Islet of Langerhans (tissue), 1 donor: ENCODE measurements at regions not wholly inside any gene's neighbourhood (a gene's known extent, or its start where the extent isn't known, plus 50 kb on each side); places are given as distances from the start of the nearest gene placed in this dataset.

Source experiments
- FAIRE-seq: peaks from one replicate; lab custom pipeline; 2011; peaks lifted over from hg19 to GRCh38; lab: Jason Lieb, UNC

DNA sequence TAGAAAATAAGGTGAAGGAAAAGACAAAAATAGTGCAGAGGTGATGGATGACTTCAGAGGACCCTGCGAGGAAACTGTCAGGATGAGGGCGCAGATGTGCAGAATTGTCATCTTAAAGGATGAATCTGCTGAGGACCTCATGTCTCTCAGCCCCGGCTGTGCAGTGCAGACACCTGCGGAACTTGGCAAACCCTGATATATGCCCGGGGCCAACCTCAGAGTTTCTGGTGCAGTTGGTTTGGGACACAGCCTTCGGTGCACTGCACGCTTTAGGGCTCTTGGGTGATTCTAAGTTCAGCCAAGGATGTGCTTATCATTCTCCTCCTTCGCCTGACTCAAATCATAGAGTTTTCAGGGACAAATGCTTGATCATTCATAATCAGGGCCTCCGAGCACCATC lies 310.1 kb downstream of the TCERG1L start:
- FAIRE-seq, result no peak

DNA sequence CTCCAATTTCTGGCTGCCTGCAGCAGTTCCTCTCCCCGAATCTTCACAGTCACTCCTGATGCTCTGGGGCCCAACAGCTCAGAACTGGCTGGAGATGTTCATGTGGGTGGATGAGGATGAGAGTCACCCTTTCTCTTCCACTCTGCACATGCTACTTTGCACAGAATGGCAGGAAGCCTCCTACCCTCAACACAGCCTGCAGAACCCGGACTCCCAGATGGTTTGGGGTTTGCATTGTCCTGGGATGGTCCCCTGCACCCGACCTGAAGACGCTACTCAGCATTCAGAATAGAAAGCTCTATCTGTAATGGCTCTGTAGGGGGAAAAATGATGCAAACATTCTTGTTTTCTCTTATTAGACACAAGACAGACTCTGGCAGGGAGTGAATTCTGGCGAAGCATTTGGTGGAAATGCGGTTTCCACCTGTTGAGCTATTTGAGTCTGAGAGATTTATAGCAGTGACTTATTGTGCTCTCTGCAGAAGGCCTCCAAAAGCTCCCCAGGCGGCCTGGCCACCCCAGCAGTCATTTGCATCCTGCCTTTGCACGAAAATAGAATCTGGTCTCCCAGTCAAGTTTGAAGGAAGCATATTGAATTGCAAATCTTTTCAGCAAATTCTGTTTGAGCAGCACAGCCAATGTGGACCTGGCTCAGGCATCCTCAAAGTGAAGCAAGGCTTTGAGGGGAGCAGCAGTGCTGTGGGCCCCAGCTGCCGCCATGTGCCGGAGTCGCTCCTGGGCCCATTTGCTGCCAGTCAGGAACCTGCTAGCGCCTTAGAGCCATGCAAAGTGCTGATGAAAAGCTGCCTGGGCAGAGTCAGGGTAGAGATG lies 309.3 kb downstream of the TCERG1L start:
- no peak for FAIRE-seq

DNA sequence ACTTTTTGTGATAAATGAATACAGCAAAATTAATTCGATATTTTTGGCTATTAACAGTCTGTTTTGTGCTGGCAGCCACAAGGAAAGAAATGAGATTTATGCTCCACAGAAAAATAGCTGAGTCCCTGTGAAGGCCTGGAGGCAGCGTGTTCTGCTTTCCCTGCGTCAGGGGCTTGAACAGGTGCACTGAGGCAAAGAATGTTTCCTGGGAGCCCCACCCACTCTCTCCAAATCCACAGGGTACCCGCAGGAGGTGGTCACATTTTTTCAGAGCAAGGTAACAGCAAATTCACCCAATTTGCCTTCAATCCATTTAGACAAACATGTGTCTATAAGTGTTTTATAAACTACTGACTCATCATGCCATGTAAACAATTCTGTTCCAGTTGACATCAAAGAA lies 308.1 kb downstream of the TCERG1L start:
- FAIRE-seq, result no peak

DNA sequence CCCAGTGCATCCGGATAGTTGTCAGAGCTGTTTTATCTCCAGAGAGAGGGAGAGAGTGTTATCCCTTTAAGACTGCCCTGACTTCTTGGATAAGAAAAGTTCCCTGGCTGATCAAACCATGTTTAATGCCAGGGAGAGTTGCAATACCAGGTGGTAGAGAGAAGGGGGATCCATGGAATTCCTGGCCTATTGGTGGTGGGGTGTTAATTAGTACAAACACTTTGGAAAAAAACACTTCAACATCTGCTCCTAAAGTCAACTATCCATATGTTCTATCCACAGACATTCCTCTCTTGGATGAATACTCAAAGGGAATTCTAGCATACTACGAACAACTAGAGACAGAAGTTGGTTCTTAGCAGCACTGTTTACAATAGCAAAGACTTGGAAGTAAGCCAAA lies 307.2 kb downstream of the TCERG1L start:
- FAIRE-seq, result no peak

DNA sequence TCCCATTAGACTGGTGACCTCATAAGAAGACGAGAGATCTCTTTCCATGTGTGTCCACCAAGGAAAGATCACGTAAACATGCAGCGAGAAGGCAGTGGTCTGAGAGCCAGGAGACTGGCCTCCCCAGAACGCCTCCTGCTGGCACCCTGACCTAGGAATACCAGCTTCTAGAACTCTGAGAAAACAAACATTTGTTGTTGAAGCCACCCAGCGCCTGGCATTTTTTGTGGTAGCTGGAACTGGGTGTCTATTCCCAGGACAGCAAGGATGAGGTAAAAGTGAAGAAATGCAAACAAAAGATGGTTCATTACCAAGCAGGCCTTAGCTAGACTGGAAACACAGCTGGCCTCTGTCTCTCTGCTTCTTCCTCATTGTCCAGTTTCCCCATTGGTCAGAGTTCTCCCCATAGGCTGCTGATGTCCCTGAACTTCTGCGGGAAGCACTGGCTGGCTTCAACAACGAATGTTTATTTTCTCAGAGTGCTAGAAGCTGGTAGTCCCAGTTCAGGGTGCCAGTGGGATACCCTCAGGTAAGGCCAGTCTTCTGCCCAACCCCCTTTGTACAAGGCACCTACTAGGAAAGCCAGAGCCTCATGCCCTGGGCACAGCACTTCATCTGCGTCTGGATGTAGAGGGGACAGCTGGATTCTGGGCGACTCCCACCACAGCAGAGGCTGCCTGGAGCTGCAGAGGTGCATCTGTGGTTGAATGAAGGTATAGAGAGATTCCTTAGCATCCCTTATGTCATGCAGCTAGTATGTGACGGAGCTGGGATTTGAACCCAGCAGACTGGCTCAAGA lies 304.9 kb downstream of the TCERG1L start:
- no peak for FAIRE-seq

DNA sequence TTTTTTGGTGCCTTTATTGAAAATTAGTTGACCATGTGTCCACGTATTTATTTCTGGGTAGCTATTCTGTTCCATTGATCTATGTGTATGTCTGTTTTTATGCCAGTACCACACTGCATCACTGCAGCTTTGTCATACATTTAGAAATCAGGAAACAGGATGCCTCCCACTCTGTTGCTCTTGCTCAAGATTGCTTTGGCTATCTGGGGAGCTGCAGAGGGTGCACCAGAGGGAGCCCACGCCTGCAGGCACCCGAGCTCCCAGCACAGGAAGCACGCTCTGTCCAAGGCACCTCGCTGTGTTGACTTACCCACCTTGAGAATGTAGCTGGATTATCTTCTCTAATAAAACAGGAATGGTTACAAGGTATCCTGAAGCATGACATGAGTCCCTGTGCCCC lies 301.7 kb downstream of the TCERG1L start:
- no peak for FAIRE-seq

DNA sequence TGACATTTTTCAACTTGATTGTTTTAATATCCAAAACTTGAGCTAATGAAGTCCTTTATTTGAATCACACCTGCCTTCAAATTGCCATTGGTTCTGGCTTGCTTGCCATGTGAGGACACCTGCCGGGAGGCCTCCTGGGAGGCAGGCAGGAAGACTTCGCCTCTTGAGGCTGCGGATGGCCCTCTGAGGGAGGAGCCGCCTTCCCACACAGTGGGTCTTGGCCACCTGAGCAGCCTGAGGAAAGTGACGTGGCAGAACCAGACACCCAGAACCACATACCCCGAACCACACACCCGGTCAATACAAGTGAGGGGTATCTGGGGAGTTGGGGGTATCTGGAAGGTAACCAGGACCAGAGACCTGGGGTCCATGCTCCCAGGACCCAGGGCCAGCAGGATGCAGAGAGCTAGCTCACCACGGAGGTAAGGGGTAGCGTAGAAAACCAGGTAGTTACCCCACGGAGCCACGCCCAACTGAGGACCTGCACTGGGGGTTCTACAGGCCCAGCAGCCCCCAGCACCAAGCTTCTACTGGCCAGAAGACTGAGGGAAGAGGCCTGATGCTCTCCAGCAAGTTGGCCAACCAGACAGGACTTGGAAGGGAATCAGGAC lies 300.5 kb downstream of the TCERG1L start:
- no peak for FAIRE-seq

DNA sequence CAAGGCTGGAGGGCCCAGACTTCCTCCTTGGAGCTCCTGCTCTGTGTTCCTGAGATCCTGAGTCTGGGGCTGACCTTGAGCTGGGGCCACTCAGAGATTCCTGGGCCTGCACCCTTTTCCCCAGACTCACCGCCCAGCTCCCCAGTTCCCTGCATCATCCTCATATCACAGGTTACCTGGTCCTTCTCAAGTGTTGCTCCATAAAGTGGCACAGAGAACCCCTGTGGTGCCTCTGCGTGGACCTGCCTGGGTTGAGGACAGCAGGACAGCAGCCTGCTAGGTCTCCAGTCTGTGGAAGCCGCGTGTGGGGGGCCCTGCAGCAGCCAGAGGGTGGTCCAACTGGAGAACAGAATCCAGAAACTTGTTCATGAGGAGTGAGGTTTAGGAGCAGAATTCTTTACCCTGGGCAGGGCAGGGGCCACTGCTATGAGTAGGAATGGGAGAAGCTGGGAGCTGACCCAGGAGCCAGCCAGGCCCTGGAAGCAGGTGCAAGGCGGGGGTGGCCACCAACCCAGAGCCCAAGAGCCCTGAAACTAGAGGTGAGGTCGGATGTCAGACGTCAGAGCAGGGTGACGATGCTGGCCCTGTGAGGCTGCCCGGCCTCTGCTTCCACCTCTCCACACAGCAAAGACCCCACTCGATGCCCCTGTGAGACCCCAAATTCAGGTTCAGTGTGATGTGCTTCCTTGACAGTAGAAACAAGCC lies 299.4 kb downstream of the TCERG1L start:
- FAIRE-seq, result no peak

DNA sequence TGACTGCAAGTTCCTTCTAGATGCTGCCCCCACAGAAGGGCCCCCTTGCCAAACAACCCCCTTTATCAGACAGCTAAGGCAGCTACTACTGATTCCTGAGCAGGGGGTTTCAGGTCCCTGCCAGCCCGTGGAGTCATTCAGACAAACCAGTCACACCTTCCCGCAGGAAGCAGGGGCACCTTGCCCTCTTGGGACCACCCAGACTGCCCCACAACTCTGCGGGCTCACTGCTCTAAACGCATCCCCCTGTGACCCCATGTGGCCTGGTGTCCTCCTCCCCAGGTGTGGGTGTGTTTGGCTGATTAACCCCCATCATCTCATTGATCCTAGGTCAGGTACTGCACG lies 298.9 kb downstream of the TCERG1L start:
- FAIRE-seq, result no peak

DNA sequence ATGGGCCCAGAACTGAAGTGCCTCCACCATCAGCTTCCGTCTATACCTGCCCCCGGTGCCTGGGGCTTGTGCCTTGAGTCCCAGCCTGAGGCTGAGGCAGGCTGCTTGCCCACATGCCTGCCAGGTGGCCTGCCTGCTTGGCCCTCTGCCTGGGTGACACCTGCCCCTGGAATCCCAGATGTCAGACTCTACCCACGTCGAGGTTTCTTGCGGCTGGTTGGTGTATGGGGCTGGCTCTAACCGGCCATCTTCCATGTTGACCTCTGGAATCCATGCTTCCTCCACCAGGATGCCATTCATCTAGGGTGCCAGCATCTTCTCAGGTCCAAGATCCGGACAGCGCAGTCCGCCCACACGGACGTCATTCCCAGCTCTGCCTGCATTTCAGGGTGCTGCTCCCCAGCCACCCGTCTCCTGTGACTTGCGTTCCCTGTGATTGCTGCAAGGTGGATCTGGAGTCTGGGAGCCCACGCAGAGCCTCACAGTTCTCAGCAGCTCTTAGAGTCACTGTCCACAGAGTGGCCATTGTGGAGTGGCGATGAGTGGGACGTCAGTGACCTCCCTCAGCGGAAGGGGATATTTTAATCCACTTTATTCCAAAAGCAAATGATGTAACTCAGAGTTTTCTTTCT lies 298.1 kb downstream of the TCERG1L start:
- FAIRE-seq, result no peak

DNA sequence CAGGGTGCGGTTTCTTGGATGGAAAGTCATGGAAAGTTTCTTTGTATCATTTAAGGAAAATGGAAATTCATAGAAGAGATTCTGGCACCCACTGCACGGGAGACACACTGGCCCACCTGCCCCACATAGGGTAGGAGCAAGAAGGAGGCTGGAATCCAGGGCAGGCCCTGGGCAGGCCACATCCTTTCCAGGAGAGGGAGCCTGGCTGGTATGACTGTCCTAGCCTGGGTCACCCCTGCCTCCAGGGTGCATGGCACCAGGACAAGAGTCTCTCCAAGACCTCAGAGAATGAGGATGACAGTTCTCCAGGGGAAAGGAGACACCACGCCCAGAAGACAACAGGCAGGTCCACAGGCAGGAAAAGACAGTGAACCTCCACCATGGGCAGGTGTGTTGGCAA lies 297.2 kb downstream of the TCERG1L start:
- FAIRE-seq, result no peak

DNA sequence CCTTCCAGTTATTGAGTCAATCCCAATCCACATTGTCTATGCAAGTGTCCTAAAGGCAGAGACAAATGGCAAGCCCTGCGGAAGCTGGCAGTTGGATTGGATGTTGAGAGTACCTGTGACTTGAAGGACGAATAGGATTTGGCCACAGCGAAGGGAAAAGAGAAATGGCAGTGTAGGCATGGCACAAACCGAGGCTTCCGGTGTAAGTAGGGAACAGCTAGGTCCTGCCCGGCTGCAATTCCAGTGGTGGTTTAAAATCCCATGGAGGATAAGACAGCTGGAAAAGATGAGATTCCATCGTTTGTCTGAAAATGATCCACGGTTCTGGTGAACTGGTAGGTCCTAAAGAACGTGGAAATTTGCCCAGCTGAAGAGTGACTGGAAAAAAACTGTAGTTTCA lies 296.2 kb downstream of the TCERG1L start:
- no peak for FAIRE-seq

DNA sequence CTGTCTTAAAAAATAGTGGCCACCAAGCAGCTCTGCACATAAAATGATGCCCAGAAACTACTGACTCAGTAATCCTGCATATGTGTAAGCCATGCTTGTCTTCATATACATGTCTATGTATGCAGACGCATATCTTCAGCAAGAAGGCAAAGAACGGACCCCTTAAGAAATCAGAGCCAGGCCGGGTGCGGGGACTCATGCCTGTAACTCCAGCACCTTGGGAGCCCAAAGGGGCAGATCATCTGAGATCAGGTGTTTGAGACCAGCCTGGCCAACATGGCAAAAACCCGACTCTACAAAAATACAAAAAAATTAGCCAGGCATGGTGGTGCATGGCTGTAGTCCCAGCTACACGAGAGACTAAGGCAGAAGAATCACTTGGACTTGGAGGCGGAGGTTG lies 295.0 kb downstream of the TCERG1L start:
- FAIRE-seq, result no peak

DNA sequence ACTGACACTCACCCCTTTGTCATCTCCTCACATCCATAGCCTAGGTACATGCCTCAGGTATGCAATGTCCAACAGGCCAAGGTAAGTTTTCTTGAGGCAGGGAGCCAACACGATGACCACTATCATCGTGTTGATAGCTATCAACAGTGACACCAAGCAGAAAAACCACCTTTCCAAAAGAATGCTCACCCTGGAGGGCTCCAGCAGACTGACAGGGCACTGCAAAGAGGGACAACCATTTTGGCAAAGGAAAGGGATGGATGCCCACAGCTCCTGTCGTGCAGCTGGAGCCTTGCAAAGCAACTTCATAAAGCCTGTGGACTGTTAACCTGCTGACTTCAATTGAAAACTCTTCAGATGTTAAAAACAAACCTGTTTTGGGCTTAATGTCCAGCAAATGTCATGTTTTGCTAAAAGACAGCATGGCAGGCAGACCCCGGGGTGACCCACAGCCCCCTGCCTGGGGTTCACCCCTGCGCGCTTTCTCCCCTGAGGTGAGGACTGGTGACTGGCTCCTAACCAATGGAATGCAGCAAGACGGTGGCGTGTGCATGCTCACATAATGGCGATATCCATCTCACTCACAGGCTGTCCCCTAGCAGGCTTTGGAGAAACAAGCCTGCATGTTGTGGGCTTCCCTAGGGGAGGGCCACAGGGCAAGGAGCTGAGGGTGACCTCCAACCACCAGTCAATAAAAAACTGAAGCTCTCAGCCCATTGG lies 293.8 kb downstream of the TCERG1L start:
- no peak for FAIRE-seq

DNA sequence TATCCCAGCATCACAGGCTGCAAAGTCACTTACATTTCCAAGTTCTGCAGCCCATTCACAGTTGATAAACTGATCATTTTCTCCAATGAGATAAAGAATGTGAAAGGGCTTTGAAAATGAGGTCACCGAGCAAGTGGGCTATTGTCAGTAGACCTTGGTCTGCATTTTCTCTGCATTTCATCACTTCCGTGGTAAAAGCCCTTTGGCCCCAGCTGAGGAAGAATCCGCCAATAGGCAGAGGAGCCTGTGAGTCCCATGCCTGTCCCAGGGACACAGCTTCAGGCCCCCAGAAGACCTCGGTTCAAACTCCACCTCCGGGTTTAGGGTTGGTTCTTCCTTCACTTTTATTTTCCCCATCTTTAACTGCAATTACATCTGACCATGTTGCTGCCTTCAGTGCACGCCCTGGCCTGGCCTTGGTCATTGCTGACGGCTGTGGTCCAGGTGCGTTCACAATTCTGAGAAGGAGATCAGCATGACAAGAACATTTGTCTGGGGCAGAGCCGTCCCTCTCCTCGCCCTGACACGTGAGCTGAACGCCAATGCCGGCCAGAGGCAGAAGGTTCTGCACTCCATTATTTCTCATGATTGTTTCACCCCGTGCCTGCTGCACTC lies 292.5 kb downstream of the TCERG1L start:
- FAIRE-seq, result no peak

DNA sequence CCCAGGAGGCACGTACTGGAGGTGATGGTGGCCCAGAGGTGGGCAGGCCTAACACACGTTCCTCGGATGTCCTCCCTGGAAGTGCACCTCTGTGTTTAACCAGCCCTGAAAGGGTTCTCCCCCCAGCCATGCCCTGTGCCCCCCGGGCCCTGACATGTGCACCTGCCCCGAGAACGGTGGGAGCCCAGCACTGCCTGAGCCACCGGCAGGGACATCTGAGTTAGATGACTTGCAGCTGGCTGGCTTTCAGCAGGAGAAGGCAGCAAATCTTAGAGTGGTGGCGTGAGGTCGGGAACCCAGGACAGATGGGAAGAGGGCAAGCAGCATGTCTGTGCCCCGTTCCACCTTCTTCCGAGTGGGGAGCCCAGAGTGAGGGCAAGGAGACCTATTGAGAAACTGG lies 291.8 kb downstream of the TCERG1L start:
- FAIRE-seq, result no peak

DNA sequence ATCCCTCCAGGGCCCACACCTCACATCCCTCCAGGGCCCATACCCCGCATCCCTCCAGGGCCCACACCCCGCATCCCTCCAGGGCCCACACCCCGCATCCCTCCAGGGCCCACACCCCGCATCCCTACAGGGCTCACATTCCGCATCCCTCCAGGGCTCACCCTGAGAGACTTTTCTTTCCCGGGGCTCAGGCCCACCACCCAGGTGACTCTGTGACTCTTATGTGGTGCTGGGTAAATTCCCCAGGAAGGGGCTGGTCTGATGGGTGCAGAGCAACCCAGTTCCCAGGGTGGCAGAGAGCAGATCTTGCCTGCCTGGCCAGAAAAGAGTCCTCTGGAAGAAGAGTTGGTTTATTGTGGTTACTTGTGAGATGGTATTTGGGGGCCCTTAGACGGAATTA lies 290.7 kb downstream of the TCERG1L start:
- FAIRE-seq, result no peak

DNA sequence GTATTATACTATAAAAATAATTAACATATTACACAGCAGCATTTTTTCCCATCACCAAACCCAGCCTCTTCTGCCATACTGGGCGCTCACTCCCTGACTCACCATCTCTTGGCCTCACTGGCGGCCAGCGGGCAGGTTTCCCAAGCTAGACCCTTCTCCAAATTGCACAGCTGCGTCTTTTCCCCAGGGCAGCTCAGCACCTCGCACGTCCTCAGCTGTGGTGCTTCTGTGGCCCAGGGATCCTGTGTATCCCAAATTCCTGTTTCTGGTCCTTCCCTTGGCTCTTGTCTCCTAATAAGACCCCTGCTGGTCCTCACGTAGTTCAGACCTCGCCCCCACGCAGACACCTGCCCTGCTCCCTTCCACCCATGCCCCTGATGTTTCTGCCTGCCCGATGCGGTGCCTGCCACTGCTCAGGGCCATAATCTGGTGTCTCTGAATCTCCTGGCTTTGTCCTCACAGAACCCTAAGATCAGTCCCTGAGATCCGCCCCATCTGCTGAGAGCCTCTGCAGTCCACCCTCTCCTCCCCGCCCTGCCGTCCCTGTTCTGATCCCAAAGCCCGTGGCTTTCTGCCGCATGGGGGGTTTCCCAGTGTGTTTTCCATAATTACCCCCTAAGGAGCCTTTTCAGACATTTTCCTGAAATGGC lies 290.1 kb downstream of the TCERG1L start:
- no peak for FAIRE-seq

DNA sequence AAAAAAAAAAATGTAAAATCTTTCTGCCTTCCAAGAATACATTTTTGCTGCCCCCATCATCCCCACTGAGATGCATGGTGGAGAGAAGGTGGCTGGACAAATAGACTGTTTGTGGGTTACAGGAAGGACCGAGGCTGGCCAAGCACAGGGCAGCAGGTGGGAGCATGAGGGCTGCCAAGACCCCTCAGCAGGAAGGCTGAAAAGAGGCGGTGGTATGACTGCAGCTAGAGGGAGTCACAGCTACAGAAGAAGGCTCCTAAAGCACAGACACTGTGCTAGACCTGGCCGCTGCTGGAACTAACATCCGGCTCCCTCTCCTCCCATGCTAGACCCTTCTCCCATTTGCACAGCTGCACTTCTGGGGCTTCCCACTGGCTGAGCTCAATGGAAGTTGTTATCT lies 289.6 kb downstream of the TCERG1L start:
- no peak for FAIRE-seq

DNA sequence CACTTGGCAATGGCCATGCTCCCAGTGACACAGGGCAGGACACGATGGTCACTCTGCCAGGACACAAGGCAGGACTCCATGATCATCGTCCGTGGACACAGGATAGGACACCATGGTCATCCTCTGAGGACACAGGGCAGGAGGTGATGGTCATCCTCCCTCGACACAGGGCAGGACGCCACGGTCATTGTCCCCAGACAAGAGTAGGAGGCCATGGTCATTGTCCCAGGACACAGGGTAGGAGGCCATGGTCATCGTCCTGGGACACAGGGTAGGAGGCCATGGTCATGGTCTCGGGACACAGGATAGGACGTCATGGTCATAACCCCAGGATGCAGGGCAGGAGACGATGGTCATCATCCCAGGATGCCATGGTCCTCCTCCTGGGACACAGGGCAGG lies 289.2 kb downstream of the TCERG1L start:
- FAIRE-seq, result no peak

DNA sequence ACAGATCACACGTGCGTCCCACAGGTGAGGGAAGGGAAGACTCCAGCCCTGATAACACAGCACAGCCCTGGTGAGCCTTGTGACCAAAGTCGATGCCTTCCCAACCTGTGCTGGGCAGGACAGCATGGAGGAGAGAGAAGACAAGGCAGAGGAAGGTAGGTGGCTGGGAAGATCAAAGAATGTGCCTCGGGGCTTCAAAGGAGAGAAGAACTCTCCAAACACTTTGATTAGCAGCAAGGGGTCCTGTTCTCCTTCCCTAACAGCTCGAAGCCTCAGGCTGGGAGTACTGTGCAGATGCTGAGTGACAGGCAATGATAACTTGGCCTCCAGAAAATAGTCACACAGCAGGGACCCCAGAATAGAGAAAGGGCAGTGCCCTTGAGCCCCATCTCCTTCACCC lies 288.5 kb downstream of the TCERG1L start:
- FAIRE-seq, result no peak
